Fibroblast of skin of abdomen (primary cell): ENCODE measurements at regions not wholly inside any gene's neighbourhood (a gene's known extent, or its start where the extent isn't known, plus 50 kb on each side); places are given as distances from the start of the nearest gene placed in this dataset.

Experiments used
- DNase-seq: peaks from one replicate; pipeline ENCODE4 v3.0.0-alpha.2; 2013

GRCh38 chr12:84741031-84741430 is 171.6 kb downstream of the SLC6A15 start:
- DNase-seq = no peak

- no peak for DNase-seq
These were observed 172.0 kb downstream of the SLC6A15 start for GRCh38 chr12:84740602-84741001.

GRCh38 chr12:84738481-84738972 is 174.1 kb downstream of the SLC6A15 start:
- peak; percentile 84 for DNase-seq

GRCh38 chr12:84732828-84733340 is 179.7 kb downstream of the SLC6A15 start:
- DNase-seq = peak; percentile 25

GRCh38 chr12:84730561-84731162 is 181.9 kb downstream of the SLC6A15 start:
- no peak for DNase-seq

GRCh38 chr12:84727961-84728360 is 184.6 kb downstream of the SLC6A15 start:
- peak; percentile 49 for DNase-seq

GRCh38 chr12:84726780-84727179 is 185.8 kb downstream of the SLC6A15 start:
- no peak for DNase-seq

- no peak for DNase-seq
These were observed 188.6 kb downstream of the SLC6A15 start for GRCh38 chr12:84723988-84724387.

- no peak for DNase-seq
These were observed 192.6 kb downstream of the SLC6A15 start for GRCh38 chr12:84719997-84720396.

- DNase-seq = no peak
These were observed 193.7 kb downstream of the SLC6A15 start for GRCh38 chr12:84718906-84719305.

- DNase-seq = no peak
These were observed 199.9 kb downstream of the SLC6A15 start for GRCh38 chr12:84712747-84713146.

GRCh38 chr12:84706374-84706773 is 206.2 kb downstream of the SLC6A15 start:
- DNase-seq = no peak

- no peak for DNase-seq
These were observed 207.7 kb downstream of the SLC6A15 start for GRCh38 chr12:84704856-84705255.

GRCh38 chr12:84702001-84702400 is 210.6 kb downstream of the SLC6A15 start:
- peak; percentile 25 for DNase-seq

- peak; percentile 63 for DNase-seq
These were observed 211.6 kb downstream of the SLC6A15 start for GRCh38 chr12:84701041-84701440.

GRCh38 chr12:84698576-84699333 is 213.8 kb downstream of the SLC6A15 start:
- DNase-seq = no peak

- DNase-seq = peak; percentile 85
These were observed 215.6 kb downstream of the SLC6A15 start for GRCh38 chr12:84696908-84697540.

- DNase-seq = peak; percentile 55
These were observed 216.3 kb downstream of the SLC6A15 start for GRCh38 chr12:84696281-84696680.

- DNase-seq = peak; percentile 39
These were observed 218.5 kb downstream of the SLC6A15 start for GRCh38 chr12:84694116-84694515.

- no peak for DNase-seq
These were observed 220.5 kb downstream of the SLC6A15 start for GRCh38 chr12:84692071-84692470.

GRCh38 chr12:84691266-84691665 is 221.3 kb downstream of the SLC6A15 start:
- DNase-seq = no peak

- no peak for DNase-seq
These were observed 223.0 kb downstream of the SLC6A15 start for GRCh38 chr12:84689638-84690037.

GRCh38 chr12:84685379-84685778 is 227.2 kb downstream of the SLC6A15 start:
- DNase-seq = no peak
